Spinal cord (tissue), 9 donors: ENCODE measurements at regions not wholly inside any gene's neighbourhood (a gene's known extent, or its start where the extent isn't known, plus 50 kb on each side); places are given as distances from the start of the nearest gene placed in this dataset.
"Not testable (repeated sequence)": the region's sequence is repeated elsewhere in the genome, so short reads cannot be mapped to it uniquely, and the experiment has no call there.

Experiments
- DNase-seq, 6 donors: peaks; one replicate each; pipeline versions ENCODE4 v3.0.0 to v3.0.0-alpha.2; 2013 to 2015; ENCODE audit warnings: low spot score in 6 of 6, low read depth in 4 of 6
- H3K27ac ChIP-seq: one replicate; pipeline ENCODE4 v1.5.1; 2013; ENCODE audit warnings: low read depth, low read length, control low read depth
- H3K27me3 ChIP-seq: one replicate; pipeline ENCODE4 v1.6.1; 2013; ENCODE audit warnings: low read length; ENCODE audit not compliant: control insufficient read depth, insufficient read depth
- H3K36me3 ChIP-seq: one replicate; pipeline ENCODE4 v1.6.1; 2013; ENCODE audit warnings: low read length; ENCODE audit not compliant: control insufficient read depth, insufficient read depth
- H3K4me1 ChIP-seq: one replicate; pipeline ENCODE4 v1.6.1; 2013; ENCODE audit warnings: low read length; ENCODE audit not compliant: control insufficient read depth, insufficient read depth
- H3K4me3 ChIP-seq: one replicate; pipeline ENCODE4 v1.5.1; 2013; ENCODE audit warnings: low read depth, low read length, control low read depth
- H3K9me3 ChIP-seq: one replicate; pipeline ENCODE4 v1.6.1; 2013; ENCODE audit warnings: low read length; ENCODE audit not compliant: control insufficient read depth, insufficient read depth
- WGBS: methylation state at CpG from one replicate; pipeline ENCODE4 v1.1.5; 2013; ENCODE audit warnings: missing lambda C conversion rate; ENCODE audit not compliant: insufficient coverage; 5-methylcytosine and 5-hydroxymethylcytosine counted together
- donor health status: healthy.

- H3K27ac ChIP-seq, result no peak overlapping the region
- peak in 1 of 6 donors; percentile 0 for DNase-seq
- no peaks in the 10 kb centered on the region for H3K27me3 ChIP-seq
- no peaks in the 10 kb centered on the region for H3K4me1 ChIP-seq
- WGBS, result no CpG with 5 or more reads among the region's 5 CpGs
- H3K4me3 ChIP-seq, result peak overlapping the region; percentile 29
- H3K36me3 ChIP-seq, result no peaks in the 10 kb centered on the region
- no peaks in the 10 kb centered on the region for H3K9me3 ChIP-seq
Measured at GRCh38 chr1:189786761-189787160, 690.9 kb downstream of the BRINP3 start.

DNA sequence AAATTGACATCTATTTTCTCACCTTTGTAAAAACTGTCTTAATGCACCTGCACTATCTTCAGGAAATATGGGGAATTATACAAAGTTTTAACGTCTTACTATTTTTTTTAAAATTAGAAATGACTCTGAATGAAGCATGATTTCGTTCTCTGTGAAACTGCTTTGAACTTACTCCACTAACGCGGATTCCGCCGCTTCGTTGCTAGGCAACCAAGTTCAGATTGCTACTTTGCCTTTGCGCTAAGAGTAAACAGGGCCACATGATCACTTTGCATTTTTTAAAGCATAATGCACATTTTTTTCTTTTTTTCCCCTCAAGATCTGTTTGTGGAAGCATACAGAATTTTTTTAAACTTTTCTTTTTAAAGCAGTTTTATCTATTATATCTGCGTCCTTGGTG lies 690.5 kb downstream of the BRINP3 start:
- DNase-seq, result peak; percentile 44 to 94 (median 71)
- Histone ChIP-seq H3K27me3 (no peaks in the 10 kb centered on the region), H3K36me3 (no peaks in the 10 kb centered on the region), H3K4me1 (no peaks in the 10 kb centered on the region), H3K4me3 (peak overlapping the region; percentile 29), H3K9me3 (no peaks in the 10 kb centered on the region), H3K27ac (no peak overlapping the region)
- 6% methylated on average over 7 of the region's 9 CpGs for WGBS

DNA sequence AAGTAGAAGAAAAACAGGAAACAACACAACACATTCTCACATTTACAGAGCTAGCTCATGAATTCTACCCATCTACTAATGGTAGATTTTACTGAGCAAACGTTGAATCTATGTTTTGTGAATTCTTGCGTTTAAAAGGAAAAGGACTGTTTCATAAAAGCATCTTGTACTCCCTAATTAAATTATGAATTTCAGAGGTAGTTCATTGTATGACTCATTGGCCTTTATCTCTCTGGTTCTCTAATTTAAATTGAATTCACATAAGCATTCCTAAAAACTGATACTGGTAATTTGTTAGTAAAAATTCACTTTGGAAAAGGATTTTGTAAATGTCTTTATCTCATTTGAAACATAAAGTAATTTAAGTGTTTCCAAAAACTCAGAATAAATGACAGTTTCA lies 687.3 kb downstream of the BRINP3 start:
- WGBS, result no CpG with 5 or more reads among the region's 2 CpGs
- Histone ChIP-seq H3K4me1 (no peaks in the 10 kb centered on the region), H3K27me3 (no peaks in the 10 kb centered on the region), H3K9me3 (no peaks in the 10 kb centered on the region), H3K4me3 (no peak overlapping the region), H3K36me3 (no peaks in the 10 kb centered on the region), H3K27ac (no peak overlapping the region)
- DNase-seq, result no peak

DNA sequence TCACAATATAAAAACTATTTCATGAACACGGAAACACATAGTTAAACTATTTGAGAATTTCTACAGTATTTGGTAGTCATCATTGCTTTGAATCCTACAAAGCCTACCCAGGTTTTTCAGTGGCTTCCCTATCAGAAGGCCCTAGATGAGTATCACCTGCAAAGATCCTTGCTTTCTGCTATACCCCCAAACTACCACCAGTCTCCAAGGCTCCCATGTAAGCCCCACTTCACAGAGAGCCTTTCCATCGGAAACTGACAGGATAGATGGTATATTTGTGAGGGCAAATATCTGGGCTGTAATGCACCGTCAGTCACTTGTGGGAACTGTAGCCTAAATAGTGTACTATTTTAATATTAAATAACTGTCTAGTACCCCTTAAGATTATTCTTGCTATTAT lies 674.3 kb downstream of the BRINP3 start:
- Histone ChIP-seq H3K4me1 (no peaks in the 10 kb centered on the region), H3K36me3 (no peaks in the 10 kb centered on the region), H3K9me3 (no peaks in the 10 kb centered on the region), H3K4me3 (no peak overlapping the region), H3K27me3 (no peaks in the 10 kb centered on the region), H3K27ac (no peak overlapping the region)
- DNase-seq, result no peak
- WGBS, result no CpG with 5 or more reads among the region's 3 CpGs

GRCh38 chr1:189804352-189804751 lies 673.3 kb downstream of the BRINP3 start:
- H3K4me3 ChIP-seq, result no peak overlapping the region
- H3K27me3 ChIP-seq, result no peaks in the 10 kb centered on the region
- no CpG with 5 or more reads among the region's 2 CpGs for WGBS
- H3K36me3 ChIP-seq, result no peaks in the 10 kb centered on the region
- no peaks in the 10 kb centered on the region for H3K9me3 ChIP-seq
- no peak overlapping the region for H3K27ac ChIP-seq
- no peaks in the 10 kb centered on the region for H3K4me1 ChIP-seq
- no peak for DNase-seq

- Histone ChIP-seq H3K36me3 (no peaks in the 10 kb centered on the region), H3K9me3 (no peaks in the 10 kb centered on the region), H3K4me1 (no peaks in the 10 kb centered on the region), H3K27ac (no peak overlapping the region), H3K4me3 (no peak overlapping the region), H3K27me3 (no peaks in the 10 kb centered on the region)
- no peak for DNase-seq
- no CpG with 5 or more reads among the region's 3 CpGs for WGBS
Measured at GRCh38 chr1:189805735-189806134, 671.9 kb downstream of the BRINP3 start.

DNA sequence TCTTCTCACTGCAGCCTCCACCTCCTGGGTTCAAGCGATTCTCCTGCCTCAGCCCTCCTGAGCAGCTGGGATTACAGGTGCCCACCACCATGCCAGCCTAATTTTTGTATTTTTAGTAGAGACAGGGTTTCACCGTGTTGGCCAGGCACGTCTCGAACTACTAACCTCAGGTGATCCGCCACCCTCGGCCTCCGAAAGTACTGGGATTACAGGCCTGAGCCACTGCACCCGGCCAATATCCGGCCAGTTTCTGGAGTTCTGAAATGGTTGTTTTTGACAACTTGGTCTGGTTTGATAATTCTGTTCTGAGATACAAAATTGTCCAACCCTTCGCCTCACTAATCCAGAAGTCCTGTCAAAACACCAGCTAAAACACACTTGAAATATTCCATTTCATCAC lies 667.0 kb downstream of the BRINP3 start:
- H3K27ac ChIP-seq, H3K4me3 ChIP-seq, H3K9me3 ChIP-seq, H3K4me1 ChIP-seq, DNase-seq, H3K27me3 ChIP-seq, H3K36me3 ChIP-seq: not testable (repeated sequence)
- WGBS, result 98% methylated on average over 6 of the region's 10 CpGs

- DNase-seq, result no peak
- H3K27ac ChIP-seq, result no peak overlapping the region
- no peaks in the 10 kb centered on the region for H3K27me3 ChIP-seq
- no CpG with 5 or more reads among the region's 2 CpGs for WGBS
- H3K4me1 ChIP-seq, result no peaks in the 10 kb centered on the region
- H3K4me3 ChIP-seq, result no peak overlapping the region
- no peaks in the 10 kb centered on the region for H3K36me3 ChIP-seq
- no peaks in the 10 kb centered on the region for H3K9me3 ChIP-seq
Measured at GRCh38 chr1:189811960-189812359, 665.7 kb downstream of the BRINP3 start.

GRCh38 chr1:189816558-189816957 lies 661.1 kb downstream of the BRINP3 start:
- H3K4me3 ChIP-seq, result no peak overlapping the region
- H3K9me3 ChIP-seq, result no peaks in the 10 kb centered on the region
- DNase-seq, result no peak
- WGBS, result no CpG with 5 or more reads among the region's 1 CpG
- no peaks in the 10 kb centered on the region for H3K4me1 ChIP-seq
- no peaks in the 10 kb centered on the region for H3K27me3 ChIP-seq
- no peak overlapping the region for H3K27ac ChIP-seq
- no peaks in the 10 kb centered on the region for H3K36me3 ChIP-seq

DNA sequence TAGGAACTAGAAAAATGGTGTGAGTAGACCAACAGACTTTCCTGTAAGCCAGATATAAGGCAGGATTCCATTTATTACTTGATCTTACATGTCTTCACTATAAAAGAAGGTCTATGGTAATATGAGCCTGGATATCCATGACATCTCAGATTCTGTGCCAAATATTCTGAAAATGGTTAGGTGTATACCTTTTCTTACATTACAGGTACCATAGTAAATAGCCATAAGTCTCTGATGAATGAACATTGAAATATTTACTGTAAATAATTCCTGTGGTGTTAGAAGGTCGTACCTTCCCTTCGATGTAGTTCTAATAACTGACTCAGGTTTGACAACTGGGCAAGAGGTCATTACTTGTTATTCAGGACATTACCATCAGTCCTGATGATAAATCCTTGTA lies 657.9 kb downstream of the BRINP3 start:
- DNase-seq, result no peak
- WGBS, result no CpG with 5 or more reads among the region's 2 CpGs
- H3K9me3 ChIP-seq, result no peaks in the 10 kb centered on the region
- no peak overlapping the region for H3K4me3 ChIP-seq
- H3K27ac ChIP-seq, result no peak overlapping the region
- no peaks in the 10 kb centered on the region for H3K4me1 ChIP-seq
- no peaks in the 10 kb centered on the region for H3K27me3 ChIP-seq
- H3K36me3 ChIP-seq, result no peaks in the 10 kb centered on the region
